Tibial nerve (tissue), 4 donors: ENCODE measurements at regions not wholly inside any gene's neighbourhood (a gene's known extent, or its start where the extent isn't known, plus 50 kb on each side); places are given as distances from the start of the nearest gene placed in this dataset.

Source experiments
- DNase-seq, 2 donors: peaks; one replicate each; pipeline ENCODE4 v3.0.0-alpha.2; 2019; ENCODE audit warnings: low spot score in 2 of 2
- H3K27ac ChIP-seq, 4 donors: fragments of 200-600 bp; sonication (generic) in 3 of 4; one replicate each; pipeline ENCODE4 v1.5.1; 2017 to 2019; ENCODE audit warnings: mild to moderate bottlenecking in 1 of 4
- H3K27me3 ChIP-seq, 2 donors: fragments of 200-600 bp; sonication (generic) in 1 of 2; one replicate each; pipeline versions ENCODE4 v1.5.1 to v1.6.0; 2017 to 2019
- H3K36me3 ChIP-seq, 3 donors: fragments of 200-600 bp; sonication (generic); one replicate each; pipeline ENCODE4 v1.5.1; 2018 to 2019
- H3K4me1 ChIP-seq, 4 donors: fragments of 200-600 bp; sonication (generic) in 3 of 4; one replicate each; pipeline ENCODE4 v1.5.1; 2017 to 2019
- H3K4me3 ChIP-seq, 4 donors: fragments of 200-600 bp; sonication (generic) in 3 of 4; one replicate each; pipeline ENCODE4 v1.5.1; 2017 to 2019; ENCODE audit warnings: mild to moderate bottlenecking in 1 of 4, moderate library complexity in 1 of 4
- H3K9me3 ChIP-seq, 4 donors: fragments of 200-600 bp; sonication (generic) in 3 of 4; one replicate each; pipeline ENCODE4 v1.5.1; 2017 to 2019
- CTCF ChIP-seq, 5 experiments: fragments of 200-600 bp in 3 of 5; fragments of 450-650 bp in 2 of 5; sonication (generic) in 3 of 5; IDR thresholded peaks; one replicate each; pipeline ENCODE4 v1.5.1; 2016 to 2019; ENCODE audit warnings: antibody characterized with exemption in 5 of 5, mild to moderate bottlenecking in 3 of 5, moderate library complexity in 2 of 5
- EP300 ChIP-seq, 2 donors: sonication (generic); formaldehyde crosslinking; IDR thresholded peaks; one replicate each; pipeline ENCODE4 v1.6.1; 2017; ENCODE audit warnings: antibody characterized with exemption in 2 of 2, mild to moderate bottlenecking in 1 of 2
- POLR2A ChIP-seq, 2 donors: fragments of 450-650 bp; IDR thresholded peaks; one replicate each; pipeline ENCODE4 v1.6.1; 2017; ENCODE audit warnings: antibody characterized with exemption in 2 of 2, mild to moderate bottlenecking in 2 of 2, moderate library complexity in 2 of 2
- WGBS, 2 donors: methylation state at CpG; one replicate each; pipeline ENCODE4 v1.1.5; 2018; 5-methylcytosine and 5-hydroxymethylcytosine counted together

GRCh38 chr3:28826840-28827239, 454.0 kb upstream of the RBMS3 start:
- Histone ChIP-seq H3K4me1 (no peaks in the 10 kb centered on the region), H3K4me3 (no peak overlapping the region), H3K36me3 (no peaks in the 10 kb centered on the region), H3K9me3 (peaks cover 0 to 9% (median 1%) of the 10 kb centered on the region in 4 donors), H3K27ac (no peak overlapping the region), H3K27me3 (no peaks in the 10 kb centered on the region)
- no peak for DNase-seq
- TF ChIP-seq CTCF (IDR thresholded peaks at IDR 0.05) (no peak), EP300 (IDR thresholded peaks at IDR 0.05) (no peak), POLR2A (IDR thresholded peaks at IDR 0.05) (no peak)

GRCh38 chr3:28835249-28835648, 445.6 kb upstream of the RBMS3 start:
- no peaks in the 10 kb centered on the region for H3K36me3 ChIP-seq
- H3K4me3 ChIP-seq, result no peak overlapping the region
- no peaks in the 10 kb centered on the region for H3K27me3 ChIP-seq
- no peak overlapping the region for H3K27ac ChIP-seq
- H3K9me3 ChIP-seq, result peaks cover 0 to 12% (median 1%) of the 10 kb centered on the region in 4 donors
- TF ChIP-seq CTCF (IDR thresholded peaks at IDR 0.05) (no peak), POLR2A (IDR thresholded peaks at IDR 0.05) (no peak), EP300 (IDR thresholded peaks at IDR 0.05) (no peak)
- 30 to 58% methylated on average over 2 of the region's 2 CpGs for WGBS, 2 donors
- no peaks in the 10 kb centered on the region for H3K4me1 ChIP-seq
- DNase-seq, result no peak

- TF ChIP-seq CTCF (IDR thresholded peaks at IDR 0.05), result no peak
- H3K9me3 ChIP-seq, result peaks cover 0 to 12% (median 1%) of the 10 kb centered on the region in 4 donors
- DNase-seq, result no peak
- H3K4me3 ChIP-seq, result no peak overlapping the region
- H3K36me3 ChIP-seq, result no peaks in the 10 kb centered on the region
- H3K4me1 ChIP-seq, result no peaks in the 10 kb centered on the region
- no peak overlapping the region for H3K27ac ChIP-seq
- H3K27me3 ChIP-seq, result no peaks in the 10 kb centered on the region
- WGBS, 2 donors, result 36 to 50% methylated on average over 8 of the region's 8 CpGs
Observed at GRCh38 chr3:28835751-28836150, 445.1 kb upstream of the RBMS3 start.

- H3K27ac ChIP-seq, result no peak overlapping the region
- whole genome bisulfite sequencing, 2 donors, result 53 to 80% methylated on average over 2 of the region's 2 CpGs
- no peak for DNase-seq
- H3K36me3 ChIP-seq, result no peaks in the 10 kb centered on the region
- H3K27me3 ChIP-seq, result no peaks in the 10 kb centered on the region
- H3K4me3 ChIP-seq, result no peak overlapping the region
- no peak for TF ChIP-seq EP300 (IDR thresholded peaks at IDR 0.05)
- H3K4me1 ChIP-seq, result no peaks in the 10 kb centered on the region
- H3K9me3 ChIP-seq, result peaks cover 0 to 8% (median under 1%) of the 10 kb centered on the region in 4 donors
Observed at GRCh38 chr3:28836199-28836598, 444.7 kb upstream of the RBMS3 start.

GRCh38 chr3:28840976-28841376, 439.9 kb upstream of the RBMS3 start:
- H3K4me3 ChIP-seq, result no peak overlapping the region
- WGBS, 2 donors, result 80 to 91% methylated on average over 1 of the region's 1 CpG
- TF ChIP-seq POLR2A (IDR thresholded peaks at IDR 0.05) (no peak), CTCF (IDR thresholded peaks at IDR 0.05) (no peak), EP300 (IDR thresholded peaks at IDR 0.05) (no peak)
- no peaks in the 10 kb centered on the region for H3K27me3 ChIP-seq
- no peaks in the 10 kb centered on the region for H3K9me3 ChIP-seq
- H3K27ac ChIP-seq, result no peak overlapping the region
- H3K36me3 ChIP-seq, result no peaks in the 10 kb centered on the region
- no peak for DNase-seq
- H3K4me1 ChIP-seq, result no peaks in the 10 kb centered on the region

- WGBS, 2 donors, result 50 to 96% methylated on average over 2 of the region's 2 CpGs
- Histone ChIP-seq H3K4me1 (no peaks in the 10 kb centered on the region), H3K27me3 (no peaks in the 10 kb centered on the region), H3K36me3 (no peaks in the 10 kb centered on the region), H3K4me3 (no peak overlapping the region), H3K27ac (no peak overlapping the region), H3K9me3 (no peaks in the 10 kb centered on the region)
- no peak for TF ChIP-seq CTCF (IDR thresholded peaks at IDR 0.05)
- no peak for DNase-seq
Observed at GRCh38 chr3:28841441-28841840, 439.4 kb upstream of the RBMS3 start.
